DOHH2 (cell line): ENCODE measurements at regions not wholly inside any gene's neighbourhood (a gene's known extent, or its start where the extent isn't known, plus 50 kb on each side); places are given as distances from the start of the nearest gene placed in this dataset.

Experiments used
- H3F3A ChIP-seq: fragments of 200-600 bp; sonication (generic), shearing (Covaris generic); 2 replicates; pipeline ENCODE4 v1.6.0; 2016; ENCODE audit warnings: antibody characterized with exemption, mild to moderate bottlenecking; ENCODE audit not compliant: control insufficient read depth, insufficient read depth
- H3K27ac ChIP-seq: fragments of 200-600 bp; sonication (generic); 2 replicates; pipeline ENCODE4 v1.5.1; 2014; ENCODE audit warnings: low read depth, mild to moderate bottlenecking, low read length, moderate library complexity
- H3K27me3 ChIP-seq: fragments of 200-600 bp; sonication (generic); 2 replicates; pipeline ENCODE4 v1.6.1; 2014; ENCODE audit warnings: mild to moderate bottlenecking, low read length, mixed read lengths; ENCODE audit not compliant: control insufficient read depth
- H3K36me3 ChIP-seq: fragments of 200-600 bp; sonication (generic); 2 replicates; pipeline ENCODE4 v1.6.1; 2014; ENCODE audit warnings: mild to moderate bottlenecking, low read length, moderate library complexity, mixed read lengths; ENCODE audit not compliant: control insufficient read depth
- H3K4me1 ChIP-seq: fragments of 200-600 bp; sonication (generic); 2 replicates; pipeline ENCODE4 v1.6.1; 2014; ENCODE audit warnings: mild to moderate bottlenecking, low read length, mixed read lengths; ENCODE audit not compliant: control insufficient read depth
- H3K4me2 ChIP-seq: fragments of 200-600 bp; sonication (generic); 2 replicates; pipeline ENCODE4 v1.6.0; 2014; ENCODE audit warnings: mild to moderate bottlenecking, low read length, moderate library complexity
- H3K4me3 ChIP-seq: fragments of 200-600 bp; sonication (generic); 2 replicates; pipeline ENCODE4 v1.5.1; 2014; ENCODE audit warnings: mild to moderate bottlenecking, low read length, mixed read lengths
- H3K79me2 ChIP-seq: fragments of 200-600 bp; sonication (generic); 2 replicates; pipeline ENCODE4 v1.6.1; 2014; ENCODE audit warnings: mild to moderate bottlenecking, low read length, mixed read lengths; ENCODE audit not compliant: control insufficient read depth
- H3K9me2 ChIP-seq: fragments of 200-600 bp; sonication (generic); replicated peaks from 2 replicates; pipeline ENCODE4 v1.6.1; 2014; ENCODE audit warnings: mild to moderate bottlenecking, low read length, mixed read lengths; ENCODE audit not compliant: control insufficient read depth
- H3K9me3 ChIP-seq: fragments of 200-600 bp; sonication (generic); 2 replicates; pipeline ENCODE4 v1.6.1; 2014; ENCODE audit warnings: antibody characterized with exemption, low read length, mixed read lengths; ENCODE audit not compliant: control insufficient read depth, insufficient read depth
- H4K20me1 ChIP-seq: fragments of 200-600 bp; sonication (generic); 2 replicates; pipeline ENCODE4 v1.6.0; 2014; ENCODE audit warnings: low read depth, mild to moderate bottlenecking, antibody characterized with exemption, low read length, moderate library complexity; ENCODE audit not compliant: control insufficient read depth, insufficient read depth
- EZH2phosphoT487 ChIP-seq: fragments of 200-600 bp; sonication (generic); IDR thresholded peaks from 2 replicates; pipeline ENCODE4 v1.6.1; 2017; ENCODE audit warnings: borderline replicate concordance, mild to moderate bottlenecking, antibody characterized with exemption, low read length, moderate library complexity, mixed read lengths
- TF ChIP-seq, protein P1 (sequence below): fragments of 200-600 bp; sonication (generic); IDR thresholded peaks from one replicate; pipeline ENCODE4 v1.5.1; 2014; ENCODE audit warnings: antibody characterized with exemption, mild to moderate bottlenecking, low read depth, low read length; ENCODE audit not compliant: poor library complexity, severe bottlenecking

DNA sequence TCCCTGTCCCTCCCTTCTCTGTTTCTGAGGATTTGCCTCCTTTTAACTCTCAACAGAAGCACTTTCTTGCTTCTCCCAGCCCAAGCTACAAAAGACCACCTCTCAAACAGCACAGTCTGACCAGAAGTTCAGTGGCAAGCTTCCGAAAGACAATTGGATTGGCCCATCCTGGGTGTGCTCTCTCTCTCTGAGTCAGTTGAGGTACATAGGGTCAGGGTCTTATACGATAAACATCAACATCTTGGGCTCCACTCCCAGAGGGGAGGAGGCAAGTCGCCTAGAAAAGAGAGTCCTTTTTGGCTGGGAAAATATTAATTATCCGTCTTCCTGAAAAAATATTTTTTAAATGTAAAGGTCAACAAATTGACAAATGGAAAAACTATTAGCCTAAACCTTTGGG, 155.8 kb downstream of the TMCO5A start:
- H3K9me2 ChIP-seq: no peaks in the 10 kb centered on the region
- no peak overlapping the region for H3K4me2 ChIP-seq
- H3K27ac ChIP-seq: no peak overlapping the region
- H3K4me3 ChIP-seq: no peak overlapping the region
- H3K4me1 ChIP-seq: peaks cover 13% of the 10 kb centered on the region
- peaks cover 41% of the 10 kb centered on the region for H3K27me3 ChIP-seq
- 0 out of 2 replicates have a peak, but pooled peaks cover 5% of the 10 kb centered on the region for H4K20me1 ChIP-seq
- no peaks in the 10 kb centered on the region for H3F3A ChIP-seq
- no peaks in the 10 kb centered on the region for H3K9me3 ChIP-seq
- TF ChIP-seq, protein P1, sequence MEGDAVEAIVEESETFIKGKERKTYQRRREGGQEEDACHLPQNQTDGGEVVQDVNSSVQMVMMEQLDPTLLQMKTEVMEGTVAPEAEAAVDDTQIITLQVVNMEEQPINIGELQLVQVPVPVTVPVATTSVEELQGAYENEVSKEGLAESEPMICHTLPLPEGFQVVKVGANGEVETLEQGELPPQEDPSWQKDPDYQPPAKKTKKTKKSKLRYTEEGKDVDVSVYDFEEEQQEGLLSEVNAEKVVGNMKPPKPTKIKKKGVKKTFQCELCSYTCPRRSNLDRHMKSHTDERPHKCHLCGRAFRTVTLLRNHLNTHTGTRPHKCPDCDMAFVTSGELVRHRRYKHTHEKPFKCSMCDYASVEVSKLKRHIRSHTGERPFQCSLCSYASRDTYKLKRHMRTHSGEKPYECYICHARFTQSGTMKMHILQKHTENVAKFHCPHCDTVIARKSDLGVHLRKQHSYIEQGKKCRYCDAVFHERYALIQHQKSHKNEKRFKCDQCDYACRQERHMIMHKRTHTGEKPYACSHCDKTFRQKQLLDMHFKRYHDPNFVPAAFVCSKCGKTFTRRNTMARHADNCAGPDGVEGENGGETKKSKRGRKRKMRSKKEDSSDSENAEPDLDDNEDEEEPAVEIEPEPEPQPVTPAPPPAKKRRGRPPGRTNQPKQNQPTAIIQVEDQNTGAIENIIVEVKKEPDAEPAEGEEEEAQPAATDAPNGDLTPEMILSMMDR: no peak
- TF ChIP-seq EZH2phosphoT487: no peak
- H3K36me3 ChIP-seq: no peaks in the 10 kb centered on the region
- H3K79me2 ChIP-seq: no peaks in the 10 kb centered on the region

DNA sequence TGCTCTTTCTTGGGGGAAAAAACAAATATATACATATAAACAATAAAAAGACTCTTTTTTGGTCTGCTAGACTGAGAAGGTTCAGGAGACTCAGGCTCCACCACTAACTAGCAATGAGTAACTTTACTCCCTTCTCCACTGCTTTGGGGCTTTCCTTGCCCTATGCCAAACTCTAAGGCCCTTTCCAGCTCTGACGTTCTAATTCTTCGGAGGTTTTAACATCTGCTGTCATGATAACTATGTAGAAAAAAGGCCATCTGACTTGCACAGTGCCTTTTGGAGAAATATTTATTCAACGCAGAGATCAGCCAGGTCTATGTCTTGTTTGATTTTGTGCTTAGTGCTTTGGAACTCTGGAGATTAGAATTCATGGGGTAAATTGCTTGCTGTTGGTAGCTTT, 156.2 kb downstream of the TMCO5A start:
- no peaks in the 10 kb centered on the region for H3K36me3 ChIP-seq
- no peaks in the 10 kb centered on the region for H3K9me3 ChIP-seq
- peaks cover 37% of the 10 kb centered on the region for H3K27me3 ChIP-seq
- H3K4me1 ChIP-seq: peaks cover 8% of the 10 kb centered on the region
- H3K4me3 ChIP-seq: no peak overlapping the region
- H4K20me1 ChIP-seq: 0 out of 2 replicates have a peak, but pooled peaks cover 4% of the 10 kb centered on the region
- no peak overlapping the region for H3K4me2 ChIP-seq
- no peaks in the 10 kb centered on the region for H3K9me2 ChIP-seq
- H3K27ac ChIP-seq: no peak overlapping the region
- H3F3A ChIP-seq: no peaks in the 10 kb centered on the region
- TF ChIP-seq, protein P1: no peak
- no peak for TF ChIP-seq EZH2phosphoT487
- H3K79me2 ChIP-seq: no peaks in the 10 kb centered on the region

DNA sequence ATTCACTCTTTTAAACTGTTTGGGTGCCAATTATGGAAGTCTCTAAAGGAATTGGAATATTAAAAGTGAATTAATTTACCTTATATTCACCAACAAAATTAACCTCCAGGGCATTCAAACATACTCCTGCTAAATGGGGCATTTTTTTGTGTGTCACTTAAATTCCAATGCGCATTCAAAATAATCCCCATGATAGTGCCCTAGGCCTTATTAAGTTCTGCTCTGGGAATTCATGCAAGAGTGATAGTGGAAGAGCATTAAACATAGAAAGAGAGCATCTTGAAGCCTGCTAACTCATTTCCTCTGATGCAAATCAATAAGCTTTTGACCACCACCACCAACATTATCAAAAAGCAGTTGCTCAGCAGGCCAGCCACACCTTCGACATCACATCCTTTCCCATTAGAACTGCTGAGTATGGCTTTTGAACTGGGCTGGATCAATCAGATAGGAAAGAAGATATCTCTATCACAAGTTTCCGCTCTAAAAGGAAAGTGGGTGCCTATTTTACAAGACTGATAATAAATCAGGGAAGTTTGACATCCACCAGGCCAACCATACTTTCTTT, 156.7 kb downstream of the TMCO5A start:
- no peak for TF ChIP-seq EZH2phosphoT487
- TF ChIP-seq, protein P1: no peak
- Histone ChIP-seq H3K9me3 (peaks cover 3% of the 10 kb centered on the region), H3K4me3 (no peak overlapping the region), H3K4me2 (no peak overlapping the region), H4K20me1 (no peaks in the 10 kb centered on the region), H3K79me2 (no peaks in the 10 kb centered on the region), H3K9me2 (no peaks in the 10 kb centered on the region), H3K27me3 (peaks cover 32% of the 10 kb centered on the region), H3K27ac (no peak overlapping the region), H3K4me1 (peaks cover 4% of the 10 kb centered on the region), H3F3A (no peaks in the 10 kb centered on the region), H3K36me3 (no peaks in the 10 kb centered on the region)
